ENCODE measurements at regions not wholly inside any gene's neighbourhood (a gene's known extent, or its start where the extent isn't known, plus 50 kb on each side); places are given as distances from the start of the nearest gene placed in this dataset.

DNA sequence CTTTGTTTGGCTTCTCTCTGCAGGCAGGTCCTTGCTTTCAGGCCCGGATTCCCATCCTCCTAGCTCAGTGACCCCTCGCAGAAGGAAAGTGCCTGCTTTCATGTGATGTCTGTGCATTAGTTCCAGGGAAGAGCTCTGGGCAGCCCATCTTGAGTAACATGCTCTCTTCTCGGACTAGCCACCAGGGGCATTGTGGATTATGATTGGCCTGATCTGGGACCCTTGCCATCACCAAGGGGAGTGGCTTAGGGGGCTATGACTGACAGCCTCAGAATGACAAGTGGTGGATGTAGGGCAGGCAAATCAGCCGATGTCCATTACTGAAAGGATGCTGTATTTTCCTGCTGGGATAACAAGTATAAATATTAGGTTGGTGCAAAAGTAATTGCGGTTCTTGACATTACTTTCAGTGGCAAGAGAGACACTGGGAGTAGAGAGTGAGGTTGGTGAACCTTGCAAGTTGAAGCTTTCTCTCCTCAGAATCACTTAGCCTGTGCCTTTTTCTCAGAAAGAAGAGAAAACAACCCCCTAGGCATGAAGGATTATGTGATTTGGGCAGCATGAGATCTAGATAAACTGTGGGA, 71.5 kb upstream of the MPHOSPH6 start:
- no peak for FAIRE-seq
- Histone ChIP-seq H4K20me1 (replicated peaks; ENCODE audit: control insufficient read depth, extremely low read depth, insufficient read depth, low read length) (no peaks in the 10 kb centered on the region), H3K36me3 (ENCODE audit: control insufficient read depth in 2 of 2, extremely low read depth in 1 of 2, insufficient read depth in 2 of 2, low read length in 2 of 2) (no peaks in the 10 kb centered on the region), H3K4me2 (ENCODE audit: insufficient read depth, low read length) (no peak overlapping the region), H3K9me3 (replicated peaks; ENCODE audit: control insufficient read depth, insufficient read depth, low read length) (no peaks in the 10 kb centered on the region), H3K27ac (ENCODE audit: insufficient read depth, low read depth, low read length) (no peak overlapping the region), H3K79me2 (ENCODE audit: control insufficient read depth, insufficient read depth, low read length) (no peaks in the 10 kb centered on the region), H3K4me3 (replicated peaks in 1 of 3; ENCODE audit: insufficient read depth in 1 of 3, low read depth in 1 of 3, low read length in 3 of 3) (no peak overlapping the region), H3K9me1 (replicated peaks; ENCODE audit: control insufficient read depth, extremely low read depth, insufficient read depth, low read length) (no peaks in the 10 kb centered on the region), H3K27me3 (ENCODE audit: control insufficient read depth in 2 of 2, insufficient read depth in 2 of 2, low read length in 2 of 2) (peaks cover 0 to 9% of the 10 kb centered on the region in 2 experiments), H3K9ac (replicated peaks; ENCODE audit: extremely low read depth, insufficient read depth, low read length) (no peak overlapping the region), H3K4me1 (ENCODE audit: control insufficient read depth, extremely low read depth, insufficient read depth, low read length) (no peaks in the 10 kb centered on the region), H2AFZ (ENCODE audit: low read depth, low read length) (no peak overlapping the region)
- TF ChIP-seq POLR2A (IDR thresholded peaks at IDR 0.05; ENCODE audit: low read depth, low read length), result no peak
- CTCF ChIA-PET, result interaction anchor here (0.7 kb wide), 1 partner anchor 12 kb away, joined by 3 read pairs; no protein-coding TSS in a partner anchor
- BruUV-seq (replicated peaks), result no TSS peak
- dilution Hi-C loops (cut with MboI; ENCODE audit: extremely low pct_ligation_motif_present, low sequenced_read_pairs), result no loop called here
- DNase-seq (ENCODE audit: low read depth, low spot score), result no peak
- intact Hi-C loops (cut with micrococcal nuclease), result no loop called here
- POLR2A ChIA-PET, result no interaction called here

DNA sequence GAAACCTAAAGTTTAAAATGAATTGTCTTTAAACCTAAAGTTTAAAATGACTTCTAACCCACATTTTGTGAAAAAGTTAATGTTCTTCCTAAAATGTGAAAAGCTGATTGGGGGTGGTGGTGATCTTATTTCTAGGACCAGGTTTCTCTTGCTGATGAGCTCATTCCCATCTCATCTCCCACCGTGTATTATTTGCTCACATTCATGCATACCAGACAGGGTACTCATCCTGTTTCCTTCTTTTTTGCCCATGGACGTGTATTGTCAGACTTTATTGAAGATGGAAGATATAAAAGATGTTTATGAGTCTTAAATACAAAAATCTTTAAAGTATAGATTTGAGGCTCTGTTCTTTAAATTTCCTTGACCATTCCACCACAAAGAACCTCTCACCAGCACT, 70.1 kb upstream of the MPHOSPH6 start:
- FAIRE-seq (no peak), DNase-seq (ENCODE audit: low read depth, low spot score) (no peak)
- H3K9me3 ChIP-seq (replicated peaks; ENCODE audit: control insufficient read depth, insufficient read depth, low read length), result no peaks in the 10 kb centered on the region
- intact Hi-C loops (cut with micrococcal nuclease), result no loop called here
- H3K4me1 ChIP-seq (ENCODE audit: control insufficient read depth, extremely low read depth, insufficient read depth, low read length), result no peaks in the 10 kb centered on the region
- H3K27me3 ChIP-seq (ENCODE audit: control insufficient read depth in 2 of 2, insufficient read depth in 2 of 2, low read length in 2 of 2), result peaks cover 2 to 9% of the 10 kb centered on the region in 2 experiments
- H3K9ac ChIP-seq (replicated peaks; ENCODE audit: extremely low read depth, insufficient read depth, low read length), result no peak overlapping the region
- TF ChIP-seq GATA2 (IDR thresholded peaks at IDR 0.05; ENCODE audit: insufficient read depth, insufficient read length, low read depth, low read length) (no peak), POLR2AphosphoS5 (IDR thresholded peaks at IDR 0.05; ENCODE audit: insufficient read depth, low read depth, low read length) (no peak), MYC (IDR thresholded peaks at IDR 0.05; ENCODE audit: low read depth, low read length) (no peak), JUN (IDR thresholded peaks at IDR 0.05; ENCODE audit: borderline replicate concordance, insufficient read depth, insufficient read length, low read depth) (no peak), EZH2 (IDR thresholded peaks at IDR 0.05; ENCODE audit: borderline replicate concordance, low read depth, low read length, severe bottlenecking) (no peak), CTCF (IDR thresholded peaks at IDR 0.05; ENCODE audit: extremely low read depth in 1 of 2, insufficient read depth in 1 of 2, low read depth in 1 of 2, low read length in 2 of 2) (no peak), FOS (IDR thresholded peaks at IDR 0.05; ENCODE audit: borderline replicate concordance, insufficient read depth, low read length) (no peak), POLR2A (IDR thresholded peaks at IDR 0.05; ENCODE audit: low read depth, low read length) (no peak)
- TF ChIP-seq, protein P1, sequence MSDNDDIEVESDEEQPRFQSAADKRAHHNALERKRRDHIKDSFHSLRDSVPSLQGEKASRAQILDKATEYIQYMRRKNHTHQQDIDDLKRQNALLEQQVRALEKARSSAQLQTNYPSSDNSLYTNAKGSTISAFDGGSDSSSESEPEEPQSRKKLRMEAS (IDR thresholded peaks at IDR 0.05; ENCODE audit: insufficient read depth, insufficient read length), result no peak
- dilution Hi-C loops (cut with MboI; ENCODE audit: extremely low pct_ligation_motif_present, low sequenced_read_pairs), result no loop called here
- no peaks in the 10 kb centered on the region for H3K9me1 ChIP-seq (replicated peaks; ENCODE audit: control insufficient read depth, extremely low read depth, insufficient read depth, low read length)
- no peak overlapping the region for H3K27ac ChIP-seq (ENCODE audit: insufficient read depth, low read depth, low read length)
- BruUV-seq (replicated peaks), result no TSS peak
- no peak overlapping the region for H2AFZ ChIP-seq (ENCODE audit: low read depth, low read length)
- H3K36me3 ChIP-seq (ENCODE audit: control insufficient read depth in 2 of 2, extremely low read depth in 1 of 2, insufficient read depth in 2 of 2, low read length in 2 of 2), result no peaks in the 10 kb centered on the region
- H3K4me3 ChIP-seq (replicated peaks in 1 of 3; ENCODE audit: insufficient read depth in 1 of 3, low read depth in 1 of 3, low read length in 3 of 3), result no peak overlapping the region
- no peaks in the 10 kb centered on the region for H3K79me2 ChIP-seq (ENCODE audit: control insufficient read depth, insufficient read depth, low read length)
- ChIA-PET POLR2A (no interaction called here), CTCF (interaction anchor here (1.4 kb wide), 1 partner anchor 10 kb away, joined by 7 read pairs; no protein-coding TSS in a partner anchor)
- no peak overlapping the region for H3K4me2 ChIP-seq (ENCODE audit: insufficient read depth, low read length)
- H4K20me1 ChIP-seq (replicated peaks; ENCODE audit: control insufficient read depth, extremely low read depth, insufficient read depth, low read length), result no peaks in the 10 kb centered on the region

Data from endothelial cell of umbilical vein (primary cell).